ENCODE measurements at regions not wholly inside any gene's neighbourhood (a gene's known extent, or its start where the extent isn't known, plus 50 kb on each side); places are given as distances from the start of the nearest gene placed in this dataset.
"Not testable (repeated sequence)": the region's sequence is repeated elsewhere in the genome, so short reads cannot be mapped to it uniquely, and the experiment has no call there.

GRCh38 chr13:111679645-111680044, 359.2 kb downstream of the TEX29 start:
- not testable (repeated sequence) for TF ChIP-seq CTCF, EZH2phosphoT487 (IDR thresholded peaks at IDR 0.05)
